IMR-90 (cell line): ENCODE measurements at regions not wholly inside any gene's neighbourhood (a gene's known extent, or its start where the extent isn't known, plus 50 kb on each side); places are given as distances from the start of the nearest gene placed in this dataset.

Experiments
- ATAC-seq: fragments of 200-7000 bp; cut with Tn5 transposase; 2 replicates; pipeline ENCODE4 v1.9.1; 2020; ENCODE audit warnings: low read depth, mild to moderate bottlenecking, moderate library complexity
- BruUV-seq: library from RNA; stranded (reverse); fragments of 400-500 nt; replicated peaks from 2 replicates; lab custom pipeline; 2021; lab: Mats Ljungman, UMichigan
- CTCF ChIA-PET: fragments of 300-600 bp; formaldehyde crosslinking; extraction: SDS; loops from one replicate; lab custom pipeline; 2021; ENCODE audit warnings: antibody characterized with exemption; lab: Yijun Ruan, JAX
- POLR2A ChIA-PET: fragments of 300-600 bp; sonication (Branson Sonifier 250); formaldehyde crosslinking; loops from one replicate; lab custom pipeline; 2022; ENCODE audit warnings: antibody characterized with exemption; ENCODE audit not compliant: unreplicated experiment; lab: Charles Lee
- DNase-seq: peaks from one replicate; pipeline ENCODE4 v3.0.0; 2013
- H2AFZ ChIP-seq: replicated peaks from 2 replicates; pipeline ENCODE3; 2013; ENCODE audit warnings: low read length, mild to moderate bottlenecking; ENCODE audit not compliant: poor library complexity
- H2AK5ac ChIP-seq: 2 replicates; pipeline ENCODE4 v1.6.1; 2013; ENCODE audit warnings: low read depth, low read length, inconsistent platforms
- H2AK9ac ChIP-seq: replicated peaks from 2 replicates; pipeline ENCODE3; 2013; ENCODE audit warnings: mild to moderate bottlenecking, low read depth, low read length, moderate library complexity; ENCODE audit not compliant: poor library complexity
- H2BK120ac ChIP-seq: 2 replicates; pipeline ENCODE4 v1.6.1; 2013; ENCODE audit warnings: low read depth, low read length, inconsistent platforms
- H2BK15ac ChIP-seq: 3 replicates; pipeline ENCODE4 v1.6.1; 2013; ENCODE audit warnings: low read depth, low read length, inconsistent platforms
- H2BK20ac ChIP-seq: 2 replicates; pipeline ENCODE4 v1.6.1; 2013; ENCODE audit warnings: low read depth, mild to moderate bottlenecking, inconsistent platforms, low read length, moderate library complexity
- H2BK5ac ChIP-seq: 2 replicates; pipeline ENCODE4 v1.6.1; 2013; ENCODE audit warnings: mild to moderate bottlenecking, low read depth, low read length, inconsistent platforms; ENCODE audit not compliant: poor library complexity, severe bottlenecking
- H3K14ac ChIP-seq: replicated peaks from 2 replicates; pipeline ENCODE4 v1.6.1; 2013; ENCODE audit warnings: low read depth, low read length, inconsistent platforms
- H3K18ac ChIP-seq: 2 replicates; pipeline ENCODE4 v1.6.1; 2013; ENCODE audit warnings: low read depth, low read length, control low read depth
- H3K23ac ChIP-seq: 2 replicates; pipeline ENCODE4 v1.6.1; 2013; ENCODE audit warnings: low read depth, low read length, inconsistent platforms
- H3K27ac ChIP-seq: 2 replicates; pipeline ENCODE4 v1.5.1; 2013; ENCODE audit warnings: mild to moderate bottlenecking, control low read depth, low read length; ENCODE audit not compliant: insufficient read depth
- H3K27me3 ChIP-seq: 2 replicates; pipeline ENCODE4 v1.6.1; 2013; ENCODE audit warnings: low read length; ENCODE audit not compliant: control insufficient read depth, insufficient read depth
- H3K36me3 ChIP-seq: 2 replicates; pipeline ENCODE4 v1.6.1; 2013; ENCODE audit warnings: low read length, mixed read lengths; ENCODE audit not compliant: control insufficient read depth, insufficient read depth
- H3K4ac ChIP-seq: 2 replicates; pipeline ENCODE4 v1.6.1; 2013; ENCODE audit warnings: low read depth, low read length, inconsistent platforms
- H3K4me1 ChIP-seq: 2 replicates; pipeline ENCODE4 v1.6.1; 2013; ENCODE audit warnings: low read length, mixed read lengths; ENCODE audit not compliant: control insufficient read depth, insufficient read depth
- H3K4me2 ChIP-seq: 2 replicates; pipeline ENCODE4 v1.6.1; 2013; ENCODE audit warnings: low read depth, mild to moderate bottlenecking, control low read depth, low read length, moderate library complexity
- H3K4me3 ChIP-seq: 2 replicates; pipeline ENCODE4 v1.5.1; 2013; ENCODE audit warnings: low read depth, mild to moderate bottlenecking, control low read depth, low read length, moderate library complexity; ENCODE audit not compliant: insufficient read depth
- H3K56ac ChIP-seq: 2 replicates; pipeline ENCODE4 v1.6.1; 2013; ENCODE audit warnings: low read length, inconsistent platforms; ENCODE audit not compliant: insufficient read depth; ENCODE audit errors: extremely low read depth
- H3K79me1 ChIP-seq, 2 experiments: 2 replicates each; pipeline ENCODE4 v1.6.1; 2013; ENCODE audit warnings: low read length in 2 of 2, inconsistent platforms in 1 of 2, low read depth in 1 of 2
- H3K9ac ChIP-seq: 2 replicates; pipeline ENCODE4 v1.6.1; 2013; ENCODE audit warnings: low read depth, low read length, control low read depth
- H3K9me1 ChIP-seq: 2 replicates; pipeline ENCODE4 v1.6.1; 2013; ENCODE audit warnings: low read length, inconsistent platforms; ENCODE audit not compliant: insufficient read depth
- H3K9me3 ChIP-seq: 2 replicates; pipeline ENCODE4 v1.6.1; 2013; ENCODE audit warnings: low read length; ENCODE audit not compliant: control insufficient read depth, insufficient read depth
- H4K20me1 ChIP-seq: 2 replicates; pipeline ENCODE4 v1.6.1; 2013; ENCODE audit warnings: low read length, inconsistent platforms; ENCODE audit not compliant: insufficient read depth
- H4K5ac ChIP-seq: 2 replicates; pipeline ENCODE4 v1.6.1; 2013; ENCODE audit warnings: mild to moderate bottlenecking, low read depth, low read length, control low read depth
- H4K8ac ChIP-seq, 2 experiments: 2 replicates each; pipeline ENCODE4 v1.6.1; 2013; ENCODE audit warnings: low read depth in 2 of 2, low read length in 2 of 2, control low read depth in 1 of 2, inconsistent platforms in 1 of 2
- H4K91ac ChIP-seq: 2 replicates; pipeline ENCODE4 v1.6.1; 2013; ENCODE audit warnings: low read depth, low read length, inconsistent platforms; ENCODE audit not compliant: insufficient read depth
- CTCF ChIP-seq: conservative IDR thresholded peaks from 2 replicates; pipeline ENCODE4 v1.5.1; 2012; ENCODE audit warnings: mild to moderate bottlenecking, low read depth, low read length, improper control_type of control experiment
- ELK1 ChIP-seq: fragments of 150-350 bp; IDR thresholded peaks from 2 replicates; pipeline ENCODE4 v1.6.1; 2016; ENCODE audit warnings: low read depth, mild to moderate bottlenecking, low read length, moderate library complexity, borderline replicate concordance
- FOS ChIP-seq: fragments of 150-350 bp; IDR thresholded peaks from 2 replicates; pipeline ENCODE4 v1.6.1; 2016; ENCODE audit warnings: low read depth, low read length
- MAFK ChIP-seq: IDR thresholded peaks from 2 replicates; pipeline ENCODE4 v1.6.1; 2012; ENCODE audit warnings: low read depth, low read length, improper control_type of control experiment
- MAZ ChIP-seq: IDR thresholded peaks from 2 replicates; pipeline ENCODE4 v1.6.1; 2012; ENCODE audit warnings: low read depth, mild to moderate bottlenecking, low read length, improper control_type of control experiment, moderate library complexity, borderline replicate concordance
- MXI1 ChIP-seq: IDR thresholded peaks from 2 replicates; pipeline ENCODE4 v1.6.1; 2012; ENCODE audit warnings: low read depth, mild to moderate bottlenecking, low read length, moderate library complexity, borderline replicate concordance
- NFE2L2 ChIP-seq: fragments of 150-350 bp; IDR thresholded peaks from 2 replicates; pipeline ENCODE4 v1.6.1; 2016; ENCODE audit warnings: low read depth, mild to moderate bottlenecking, low read length
- POLR2A ChIP-seq: IDR thresholded peaks from 2 replicates; pipeline ENCODE4 v1.6.1; 2012; ENCODE audit warnings: mild to moderate bottlenecking, low read depth, low read length
- RCOR1 ChIP-seq: IDR thresholded peaks from 2 replicates; pipeline ENCODE4 v1.6.1; 2012; ENCODE audit warnings: mild to moderate bottlenecking, low read length, improper control_type of control experiment; ENCODE audit not compliant: insufficient replicate concordance
- RFX5 ChIP-seq: IDR thresholded peaks from 2 replicates; pipeline ENCODE4 v1.8.0; 2012; ENCODE audit warnings: low read depth, mild to moderate bottlenecking, low read length, moderate library complexity
- SMC3 ChIP-seq: fragments of 150-350 bp; IDR thresholded peaks from 2 replicates; pipeline ENCODE4 v1.6.1; 2016; ENCODE audit warnings: low read depth, mild to moderate bottlenecking, antibody characterized with exemption, low read length, moderate library complexity
- WGBS, 2 experiments: methylation state at CpG; one replicate each; pipeline versions ENCODE4 v1.1.5 to v1.1.7; 2013; ENCODE audit warnings: missing lambda C conversion rate in 2 of 2; ENCODE audit not compliant: insufficient read length in 1 of 2; ENCODE audit errors: extremely low coverage in 2 of 2; 5-methylcytosine and 5-hydroxymethylcytosine counted together
- dilution Hi-C: fragments of 300-500 bp; cut with HindIII; formaldehyde crosslinking; loops from one replicate; pipeline ENCODE4 v1.14.3; 2018; ENCODE audit warnings: low sequenced_read_pairs; ENCODE audit not compliant: unreplicated experiment
- in situ Hi-C: fragments of 300-500 bp; cut with MboI; formaldehyde crosslinking; loops from 3 replicates; pipeline ENCODE4 v1.14.3; 2019; ENCODE audit warnings: low sequenced_read_pairs, inconsistent platforms, mixed read lengths
- intact Hi-C: fragments of 100-400 bp; cut with micrococcal nuclease; formaldehyde crosslinking; loops from 2 replicates; pipeline ENCODE4 v1.10.0; 2022

GRCh38 chr2:235229236-235229635 lies 264.6 kb upstream of the AGAP1 start:
- H3K9ac ChIP-seq, result no peak overlapping the region

More at GRCh38 chr2:235229236-235229635, 264.6 kb upstream of the AGAP1 start:
- H4K8ac ChIP-seq, result no peak overlapping the region
- no peak overlapping the region for H3K18ac ChIP-seq
- H4K5ac ChIP-seq, result no peak overlapping the region
- no peak overlapping the region for H2BK120ac ChIP-seq
- ChIA-PET POLR2A (no interaction called here), CTCF (no interaction called here)
- no peak overlapping the region for H3K23ac ChIP-seq
- dilution Hi-C loops, result no loop called here
- H3K4me3 ChIP-seq, result no peak overlapping the region
- DNase-seq (no peak), ATAC-seq (no peak)
- H3K36me3 ChIP-seq, result no peaks in the 10 kb centered on the region
- H2AK5ac ChIP-seq, result no peak overlapping the region
- no peak overlapping the region for H2AK9ac ChIP-seq
- no TSS peak for BruUV-seq
- no peaks in the 10 kb centered on the region; the same call in 1 of the 2 replicates for H3K9me1 ChIP-seq
- H3K9me3 ChIP-seq, result no peaks in the 10 kb centered on the region
- H3K27me3 ChIP-seq, result peaks cover 57% of the 10 kb centered on the region
- intact Hi-C loops, result no loop called here
- no peak for TF ChIP-seq ELK1
- no peak for TF ChIP-seq FOS
- no peak for TF ChIP-seq MXI1
- TF ChIP-seq MAFK, result no peak
- TF ChIP-seq RCOR1, result no peak
- TF ChIP-seq NFE2L2, result no peak
- TF ChIP-seq RFX5, result no peak
- no peak for TF ChIP-seq CTCF
- TF ChIP-seq SMC3, result no peak
- no peak for TF ChIP-seq MAZ
- TF ChIP-seq POLR2A, result no peak
- H3K4me2 ChIP-seq, result no peak overlapping the region
- H3K79me1 ChIP-seq, result no peaks in the 10 kb centered on the region
- no peak overlapping the region for H3K56ac ChIP-seq
- in situ Hi-C loops, result no loop called here
- H2BK20ac ChIP-seq, result no peak overlapping the region
- no peak overlapping the region for H2BK5ac ChIP-seq
- no peak overlapping the region for H4K91ac ChIP-seq
- no peak overlapping the region for H3K27ac ChIP-seq
- no peaks in the 10 kb centered on the region; the same call in 1 of the 2 replicates for H3K4me1 ChIP-seq
- no peak overlapping the region for H3K14ac ChIP-seq
- no peak overlapping the region for H2AFZ ChIP-seq
- no peak overlapping the region for H3K4ac ChIP-seq
- no peaks in the 10 kb centered on the region for H4K20me1 ChIP-seq
- H2BK15ac ChIP-seq, result no peak overlapping the region
- 53% methylated on average over 2 of the region's 3 CpGs; no CpG with 5 or more reads in 1 of the 2 experiments for WGBS, 2 experiments
